Right lobe of liver (tissue), 4 donors: ENCODE measurements at regions not wholly inside any gene's neighbourhood (a gene's known extent, or its start where the extent isn't known, plus 50 kb on each side); places are given as distances from the start of the nearest gene placed in this dataset.

Experiments used
- POLR2A ChIP-seq: fragments of 450-650 bp; IDR thresholded peaks from one replicate; pipeline ENCODE4 v1.6.1; 2017; ENCODE audit warnings: antibody characterized with exemption, mild to moderate bottlenecking
- TF ChIP-seq, protein P1 (sequence below), 4 donors: fragments of 200-600 bp in 3 of 4; fragments of 450-650 bp in 1 of 4; IDR thresholded peaks; one replicate each; pipeline versions ENCODE4 v1.5.1 to v1.8.0; 2016 to 2022; ENCODE audit warnings: antibody characterized with exemption in 4 of 4, mild to moderate bottlenecking in 2 of 4
- donor health status: DM: no; HTN: no; CAD: no.
- donor health status: DM: no; HTN: no; CAD: no.
- donor health status: DM: no; HTN: yes; CAD: no.

DNA sequence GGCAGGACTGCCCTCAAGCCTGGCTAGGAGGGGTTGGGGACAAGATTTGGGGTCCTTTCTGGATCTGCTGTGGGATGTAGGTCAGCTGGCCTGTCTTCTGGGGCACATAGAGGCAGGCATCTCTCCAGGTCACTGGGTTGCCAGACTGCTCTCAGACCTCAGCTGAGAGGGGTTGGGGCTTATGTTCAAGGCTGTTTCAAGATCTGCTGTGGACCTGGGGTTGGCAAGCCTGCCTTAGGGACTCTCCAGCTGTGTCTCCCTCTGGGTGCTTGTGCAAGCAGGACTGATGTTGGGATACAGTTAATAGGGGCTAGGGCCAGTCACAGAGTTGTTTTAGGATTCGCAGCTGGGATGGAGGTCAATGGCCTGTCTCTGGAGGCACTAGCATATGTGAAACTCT is 363.0 kb upstream of the ST6GAL2 start:
- TF ChIP-seq, protein P1, sequence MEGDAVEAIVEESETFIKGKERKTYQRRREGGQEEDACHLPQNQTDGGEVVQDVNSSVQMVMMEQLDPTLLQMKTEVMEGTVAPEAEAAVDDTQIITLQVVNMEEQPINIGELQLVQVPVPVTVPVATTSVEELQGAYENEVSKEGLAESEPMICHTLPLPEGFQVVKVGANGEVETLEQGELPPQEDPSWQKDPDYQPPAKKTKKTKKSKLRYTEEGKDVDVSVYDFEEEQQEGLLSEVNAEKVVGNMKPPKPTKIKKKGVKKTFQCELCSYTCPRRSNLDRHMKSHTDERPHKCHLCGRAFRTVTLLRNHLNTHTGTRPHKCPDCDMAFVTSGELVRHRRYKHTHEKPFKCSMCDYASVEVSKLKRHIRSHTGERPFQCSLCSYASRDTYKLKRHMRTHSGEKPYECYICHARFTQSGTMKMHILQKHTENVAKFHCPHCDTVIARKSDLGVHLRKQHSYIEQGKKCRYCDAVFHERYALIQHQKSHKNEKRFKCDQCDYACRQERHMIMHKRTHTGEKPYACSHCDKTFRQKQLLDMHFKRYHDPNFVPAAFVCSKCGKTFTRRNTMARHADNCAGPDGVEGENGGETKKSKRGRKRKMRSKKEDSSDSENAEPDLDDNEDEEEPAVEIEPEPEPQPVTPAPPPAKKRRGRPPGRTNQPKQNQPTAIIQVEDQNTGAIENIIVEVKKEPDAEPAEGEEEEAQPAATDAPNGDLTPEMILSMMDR (IDR thresholded peaks at IDR 0.05), result no peak
- TF ChIP-seq POLR2A, result no peak
